Stimulated activated CD8-positive, alpha-beta memory T cell treated with anti-CD3 and anti-CD28 coated beads, Interleukin-12 subunit alpha, Interleukin-12 subunit beta, amount 100 ng/mL, for 1 hour (primary cell): ENCODE measurements at regions not wholly inside any gene's neighbourhood (a gene's known extent, or its start where the extent isn't known, plus 50 kb on each side); places are given as distances from the start of the nearest gene placed in this dataset.
"Not testable (repeated sequence)": the region's sequence is repeated elsewhere in the genome, so short reads cannot be mapped to it uniquely, and the experiment has no call there.

Source experiments
- DNase-seq: peaks from one replicate; pipeline ENCODE4 v3.0.0-alpha.2; 2020; ENCODE audit warnings: low read depth

- no peak for DNase-seq
These were observed 125.7 kb downstream of the ZNF608 start for GRCh38 chr5:124620743-124621142.

GRCh38 chr5:124619121-124619520, 127.3 kb downstream of the ZNF608 start:
- no peak for DNase-seq

GRCh38 chr5:124617787-124618186, 128.7 kb downstream of the ZNF608 start:
- no peak for DNase-seq

GRCh38 chr5:124614836-124615385, 131.5 kb downstream of the ZNF608 start:
- no peak for DNase-seq

GRCh38 chr5:124614105-124614504, 132.3 kb downstream of the ZNF608 start:
- no peak for DNase-seq

GRCh38 chr5:124613273-124613953, 133.0 kb downstream of the ZNF608 start:
- DNase-seq = no peak

- no peak for DNase-seq
These were observed 134.4 kb downstream of the ZNF608 start for GRCh38 chr5:124612023-124612422.

GRCh38 chr5:124611262-124611661, 135.2 kb downstream of the ZNF608 start:
- DNase-seq = not testable (repeated sequence)

- DNase-seq = not testable (repeated sequence)
These were observed 136.8 kb downstream of the ZNF608 start for GRCh38 chr5:124609685-124610084.

- no peak for DNase-seq
These were observed 139.9 kb downstream of the ZNF608 start for GRCh38 chr5:124606543-124606942.

GRCh38 chr5:124606093-124606492, 140.3 kb downstream of the ZNF608 start:
- DNase-seq = no peak

- no peak for DNase-seq
These were observed 140.9 kb downstream of the ZNF608 start for GRCh38 chr5:124605541-124605940.

- DNase-seq = no peak
These were observed 142.0 kb downstream of the ZNF608 start for GRCh38 chr5:124604419-124604818.

- DNase-seq = no peak
These were observed 143.4 kb downstream of the ZNF608 start for GRCh38 chr5:124602925-124603650.

GRCh38 chr5:124599028-124599973, 147.1 kb downstream of the ZNF608 start:
- no peak for DNase-seq

- no peak for DNase-seq
These were observed 149.6 kb downstream of the ZNF608 start for GRCh38 chr5:124596595-124597421.

- DNase-seq = no peak
These were observed 152.5 kb downstream of the ZNF608 start for GRCh38 chr5:124593952-124594351.

- DNase-seq = no peak
These were observed 153.5 kb downstream of the ZNF608 start for GRCh38 chr5:124592891-124593290.

- no peak for DNase-seq
These were observed 154.9 kb downstream of the ZNF608 start for GRCh38 chr5:124591583-124591982.

- DNase-seq = no peak
These were observed 155.8 kb downstream of the ZNF608 start for GRCh38 chr5:124590686-124591085.

- DNase-seq = no peak
These were observed 159.2 kb downstream of the ZNF608 start for GRCh38 chr5:124587280-124587679.
